A549 (cell line): ENCODE measurements at regions not wholly inside any gene's neighbourhood (a gene's known extent, or its start where the extent isn't known, plus 50 kb on each side); places are given as distances from the start of the nearest gene placed in this dataset.

Experiments
- ATAC-seq, 2 experiments: fragments of 200-7000 bp in 1 of 2; fragments of >200 bp in 1 of 2; cut with Nextera tagmentation in 1 of 2; cut with Tn5 transposase in 1 of 2; 3 replicates each; pipeline versions ENCODE4 v1.8.0 to v1.9.1; 2018 to 2020; ENCODE audit warnings: mild to moderate bottlenecking in 1 of 2, moderate library complexity in 1 of 2
- CTCF ChIA-PET: fragments of 300-600 bp; sonication (Branson Sonifier 250); formaldehyde crosslinking; extraction: SDS; loops from one replicate; lab custom pipeline; 2021; ENCODE audit warnings: antibody characterized with exemption, inconsistent platforms; lab: Yijun Ruan, JAX
- POLR2A ChIA-PET: fragments of 350-600 bp; formaldehyde crosslinking; extraction: SDS; loops from one replicate; lab custom pipeline; 2021; ENCODE audit warnings: antibody characterized with exemption, inconsistent platforms; lab: Yijun Ruan, JAX
- DNase-seq, 2 experiments: peaks; one replicate each; pipeline versions ENCODE4 v3.0.0 to v3.0.0-alpha.2; 2011 to 2016; ENCODE audit warnings: low read depth in 1 of 2, low spot score in 1 of 2
- FAIRE-seq: peaks from 2 replicates; lab custom pipeline; 2011; peaks lifted over from hg19 to GRCh38; lab: Jason Lieb, UNC
- H3K27ac ChIP-seq, 2 experiments: fragments of >200 bp; sonication (Bioruptor Twin); formaldehyde crosslinking; 3 replicates each; pipeline ENCODE4 v1.5.1; 2016 to 2017
- H3K4me1 ChIP-seq: fragments of >200 bp; sonication (Bioruptor Twin); formaldehyde crosslinking; 3 replicates; pipeline ENCODE4 v1.6.1; 2016
- H3K4me2 ChIP-seq: fragments of >200 bp; sonication (Bioruptor Twin); formaldehyde crosslinking; 3 replicates; pipeline ENCODE4 v1.6.1; 2016
- H3K4me3 ChIP-seq: fragments of >200 bp; sonication (Bioruptor Twin); formaldehyde crosslinking; 3 replicates; pipeline ENCODE4 v1.5.1; 2016
- H3K9me3 ChIP-seq: fragments of >200 bp; sonication (Bioruptor Twin); formaldehyde crosslinking; 3 replicates; pipeline ENCODE4 v1.6.1; 2016
- CEBPB ChIP-seq, 2 experiments: fragments of >200 bp in 1 of 2; sonication (Bioruptor Twin) in 1 of 2; formaldehyde crosslinking in 1 of 2; IDR thresholded peaks; 2 replicates each; pipeline ENCODE4 v1.6.1; 2012 to 2016
- CHD4 ChIP-seq: fragments of 200-600 bp; sonication (generic); IDR thresholded peaks from 2 replicates; pipeline ENCODE4 v1.6.1; 2016; ENCODE audit warnings: antibody characterized with exemption, mild to moderate bottlenecking, borderline replicate concordance
- EHF ChIP-seq: fragments of 250-450 bp; sonication (Bioruptor Pico); IDR thresholded peaks from 2 replicates; pipeline ENCODE4 v1.5.0; 2020; ENCODE audit warnings: mild to moderate bottlenecking
- ESRRA ChIP-seq: fragments of 150-350 bp; IDR thresholded peaks from 2 replicates; pipeline ENCODE4 v1.6.1; 2014; ENCODE audit warnings: mild to moderate bottlenecking, low read length, borderline replicate concordance
- FOSB ChIP-seq: fragments of 250-450 bp; sonication (Bioruptor Pico); IDR thresholded peaks from 2 replicates; pipeline ENCODE4 v1.5.0; 2020; ENCODE audit warnings: mild to moderate bottlenecking, moderate library complexity
- FOXS1 ChIP-seq: fragments of 250-450 bp; sonication (Bioruptor Pico); IDR thresholded peaks from 2 replicates; pipeline ENCODE4 v1.5.0; 2020; ENCODE audit warnings: mild to moderate bottlenecking, moderate library complexity
- HOXB13 ChIP-seq: fragments of 250-450 bp; sonication (Bioruptor Pico); IDR thresholded peaks from 2 replicates; pipeline ENCODE4 v1.5.0; 2020; ENCODE audit warnings: low read depth, mild to moderate bottlenecking, moderate library complexity
- HOXB5 ChIP-seq: fragments of 250-450 bp; sonication (Bioruptor Pico); IDR thresholded peaks from 2 replicates; pipeline ENCODE4 v1.5.0; 2020; ENCODE audit warnings: mild to moderate bottlenecking, moderate library complexity
- JUN ChIP-seq, 2 experiments: fragments of >200 bp; sonication (Bioruptor Twin); formaldehyde crosslinking; IDR thresholded peaks; 2 replicates in 1 of 2; 3 replicates in 1 of 2; pipeline ENCODE4 v1.6.1; 2016 to 2017
- JUNB ChIP-seq: fragments of >200 bp; sonication (Bioruptor Twin); formaldehyde crosslinking; IDR thresholded peaks from 2 replicates; pipeline ENCODE4 v1.6.1; 2016
- KDM5A ChIP-seq: fragments of 200-600 bp; sonication (generic); IDR thresholded peaks from 2 replicates; pipeline ENCODE4 v1.6.1; 2016; ENCODE audit warnings: antibody characterized with exemption, mild to moderate bottlenecking
- MYC ChIP-seq: IDR thresholded peaks from 2 replicates; pipeline ENCODE4 v1.6.1; 2012; ENCODE audit warnings: mild to moderate bottlenecking, inconsistent platforms, low read length, improper control_type of control experiment, borderline replicate concordance
- NFE2L2 ChIP-seq: fragments of 150-350 bp; conservative IDR thresholded peaks from 2 replicates; pipeline ENCODE4 v1.6.1; 2014; ENCODE audit warnings: low read length
- NPAS2 ChIP-seq: fragments of 250-450 bp; sonication (Bioruptor Pico); IDR thresholded peaks from 2 replicates; pipeline ENCODE4 v1.8.0; 2022; ENCODE audit warnings: mild to moderate bottlenecking, moderate library complexity, borderline replicate concordance
- NR3C1 ChIP-seq: fragments of >200 bp; sonication (Bioruptor Twin); formaldehyde crosslinking; IDR thresholded peaks from 3 replicates; pipeline ENCODE4 v1.6.1; 2017
- PHF8 ChIP-seq: fragments of 200-600 bp; sonication (generic); IDR thresholded peaks from 2 replicates; pipeline ENCODE4 v1.6.1; 2016; ENCODE audit warnings: low read depth, mild to moderate bottlenecking, antibody characterized with exemption, moderate library complexity, borderline replicate concordance
- POLR2AphosphoS2 ChIP-seq: conservative IDR thresholded peaks from 2 replicates; pipeline ENCODE4 v1.6.1; 2012; ENCODE audit warnings: low read length, improper control_type of control experiment, inconsistent platforms
- RAD21 ChIP-seq, 2 experiments: fragments of >200 bp in 1 of 2; sonication (Bioruptor Twin) in 1 of 2; formaldehyde crosslinking in 1 of 2; IDR thresholded peaks in 1 of 2; conservative IDR thresholded peaks in 1 of 2; 2 replicates in 1 of 2; 3 replicates in 1 of 2; pipeline ENCODE4 v1.6.1; 2012 to 2018; ENCODE audit warnings: inconsistent platforms in 1 of 2
- RARB ChIP-seq: fragments of 250-450 bp; sonication (Bioruptor Pico); IDR thresholded peaks from 2 replicates; pipeline ENCODE4 v1.8.0; 2021; ENCODE audit warnings: mild to moderate bottlenecking, moderate library complexity
- RCOR1 ChIP-seq: fragments of 150-350 bp; IDR thresholded peaks from 2 replicates; pipeline ENCODE4 v1.6.1; 2014; ENCODE audit warnings: antibody characterized with exemption, low read length, low read depth
- RFX5 ChIP-seq: fragments of 450-650 bp; IDR thresholded peaks from 2 replicates; pipeline ENCODE4 v1.7.1; 2014; ENCODE audit warnings: antibody characterized with exemption, mild to moderate bottlenecking, moderate library complexity
- SMC3 ChIP-seq: fragments of >200 bp; sonication (Bioruptor Twin); formaldehyde crosslinking; IDR thresholded peaks from 3 replicates; pipeline ENCODE4 v1.6.1; 2018; ENCODE audit warnings: inconsistent platforms
- TFCP2L1 ChIP-seq: fragments of 250-450 bp; sonication (Bioruptor Pico); IDR thresholded peaks from 2 replicates; pipeline ENCODE4 v1.5.0; 2021; ENCODE audit warnings: mild to moderate bottlenecking
- USF2 ChIP-seq: fragments of 450-650 bp; IDR thresholded peaks from 2 replicates; pipeline ENCODE4 v1.6.1; 2014; ENCODE audit warnings: antibody characterized with exemption
- ZFP36 ChIP-seq: fragments of 450-650 bp; IDR thresholded peaks from 2 replicates; pipeline ENCODE4 v1.6.1; 2014; ENCODE audit warnings: borderline replicate concordance; ENCODE audit not compliant: partially characterized antibody
- ZNF302 ChIP-seq: fragments of 250-450 bp; sonication (Bioruptor Pico); IDR thresholded peaks from 2 replicates; pipeline ENCODE4 v1.9.0; 2021; ENCODE audit warnings: inconsistent platforms, mild to moderate bottlenecking, moderate library complexity
- ZSCAN20 ChIP-seq: fragments of 250-450 bp; sonication (Bioruptor Pico); IDR thresholded peaks from 2 replicates; pipeline ENCODE4 v1.8.0; 2022; ENCODE audit warnings: mild to moderate bottlenecking, moderate library complexity
- WGBS: methylation state at CpG from one replicate; pipeline ENCODE4 v1.1.6; 2017; ENCODE audit errors: missing lambda C conversion rate; 5-methylcytosine and 5-hydroxymethylcytosine counted together

- Histone ChIP-seq H3K4me1 (no peaks in the 10 kb centered on the region), H3K9me3 (no peaks in the 10 kb centered on the region), H3K4me3 (no peak overlapping the region), H3K27ac (no peak overlapping the region), H3K4me2 (no peak overlapping the region)
- WGBS, result 0% methylated on average over 1 of the region's 1 CpG
- CTCF ChIA-PET, result no interaction called here
- POLR2A ChIA-PET, result no interaction called here
- ATAC-seq (no peak), FAIRE-seq (no peak), DNase-seq (peak; percentile 1 to 7)
- TF ChIP-seq NR3C1, result no peak
- no peak for TF ChIP-seq HOXB13 (CRISPR knock-in tag)
- no peak for TF ChIP-seq CEBPB (IDR thresholded peaks at IDR 0.05)
- peak in 1 of 2 experiments; percentile 5; a peak in 1 of 5 replicates for TF ChIP-seq RAD21 (conservative IDR thresholded peaks at IDR 0.05 in 1 of 2, IDR thresholded peaks at IDR 0.05 in 1 of 2)
- TF ChIP-seq PHF8, result no peak
- no peak for TF ChIP-seq ESRRA
- TF ChIP-seq EHF (CRISPR knock-in tag), result no peak
- no peak for TF ChIP-seq FOXS1 (CRISPR knock-in tag)
Measured at GRCh38 chr13:53206455-53206854, 177.8 kb downstream of the OLFM4 start.

GRCh38 chr13:53207556-53207955, 178.9 kb downstream of the OLFM4 start:
- CTCF ChIA-PET, result interaction anchor here (1.0 kb wide), 1 partner anchor 9 kb away, joined by 3 read pairs; no protein-coding TSS in a partner anchor
- TF ChIP-seq EHF (CRISPR knock-in tag) (no peak), JUN (IDR thresholded peaks at IDR 0.05) (no peak), RFX5 (no peak), PHF8 (no peak), ZFP36 (no peak), RARB (no peak), USF2 (no peak), FOXS1 (CRISPR knock-in tag) (no peak), POLR2AphosphoS2 (no peak), NPAS2 (no peak), CHD4 (no peak), NFE2L2 (no peak), RCOR1 (no peak), JUNB (no peak), ZSCAN20 (CRISPR knock-in tag) (no peak), ESRRA (no peak)
- TF ChIP-seq, all 56 proteins: peak for 0
- H3K9me3 ChIP-seq, result no peaks in the 10 kb centered on the region
- POLR2A ChIA-PET, result no interaction called here
- DNase-seq (no peak), FAIRE-seq (no peak), ATAC-seq (no peak)
- H3K4me2 ChIP-seq, result no peak overlapping the region
- no peak overlapping the region for H3K4me3 ChIP-seq
- H3K4me1 ChIP-seq, result no peaks in the 10 kb centered on the region
- 0% methylated on average over 3 of the region's 3 CpGs for WGBS
- no peak overlapping the region for H3K27ac ChIP-seq

- DNase-seq, result no peak
- Histone ChIP-seq H3K27ac (no peak overlapping the region), H3K4me3 (no peak overlapping the region), H3K4me1 (no peaks in the 10 kb centered on the region), H3K4me2 (no peak overlapping the region), H3K9me3 (no peaks in the 10 kb centered on the region)
- CTCF ChIA-PET, result no interaction called here
- WGBS, result 5% methylated on average over 4 of the region's 4 CpGs
- POLR2A ChIA-PET, result no interaction called here
- TF ChIP-seq KDM5A (no peak), ZNF302 (CRISPR knock-in tag) (no peak), NFE2L2 (no peak), HOXB5 (CRISPR knock-in tag) (no peak), MYC (no peak), CHD4 (no peak), CEBPB (IDR thresholded peaks at IDR 0.05) (no peak), FOSB (CRISPR knock-in tag) (no peak), TFCP2L1 (CRISPR knock-in tag) (no peak), RAD21 (conservative IDR thresholded peaks at IDR 0.05 in 1 of 2, IDR thresholded peaks at IDR 0.05 in 1 of 2) (no peak), EHF (CRISPR knock-in tag) (no peak), SMC3 (no peak)
- ATAC-seq, result no peak
- FAIRE-seq, result no peak
Measured at GRCh38 chr13:53214433-53214832, 185.8 kb downstream of the OLFM4 start.
